Endothelial cell of hepatic sinusoid (primary cell): ENCODE measurements at regions not wholly inside any gene's neighbourhood (a gene's known extent, or its start where the extent isn't known, plus 50 kb on each side); places are given as distances from the start of the nearest gene placed in this dataset.
"Not testable (repeated sequence)": the region's sequence is repeated elsewhere in the genome, so short reads cannot be mapped to it uniquely, and the experiment has no call there.

Source experiments
- in situ Hi-C: cut with HindIII; loops from 2 replicates; pipeline ENCODE4 v1.10.0; 2017; ENCODE audit warnings: low sequenced_read_pairs

GRCh38 chrX:110965409-110966090, 130.4 kb upstream of the PAK3 start:
- in situ Hi-C loops = no loop called here

GRCh38 chrX:110964786-110965185, 131.2 kb upstream of the PAK3 start:
- in situ Hi-C loops = no loop called here

- in situ Hi-C loops = no loop called here
Measured at GRCh38 chrX:110962451-110962850, 133.5 kb upstream of the PAK3 start.

GRCh38 chrX:110955706-110956105, 140.3 kb upstream of the PAK3 start:
- in situ Hi-C loops = no loop called here

GRCh38 chrX:110954428-110955100, 141.4 kb upstream of the PAK3 start:
- in situ Hi-C loops = no loop called here

- in situ Hi-C loops = no loop called here
Measured at GRCh38 chrX:110951472-110952269, 144.3 kb upstream of the PAK3 start.

GRCh38 chrX:110944751-110945675, 149.4 kb upstream of the CHRDL1 start:
- in situ Hi-C loops = no loop called here

GRCh38 chrX:110944311-110944750, 148.7 kb upstream of the CHRDL1 start:
- in situ Hi-C loops = no loop called here

- in situ Hi-C loops = no loop called here
Measured at GRCh38 chrX:110941906-110942305, 146.3 kb upstream of the CHRDL1 start.

GRCh38 chrX:110938977-110939732, 143.5 kb upstream of the CHRDL1 start:
- in situ Hi-C loops = no loop called here

GRCh38 chrX:110924871-110925270, 129.3 kb upstream of the CHRDL1 start:
- in situ Hi-C loops = no loop called here

GRCh38 chrX:110920991-110921390, 125.4 kb upstream of the CHRDL1 start:
- in situ Hi-C loops = no loop called here

GRCh38 chrX:110915570-110915969, 120.0 kb upstream of the CHRDL1 start:
- in situ Hi-C loops = no loop called here

- in situ Hi-C loops = no loop called here
Measured at GRCh38 chrX:110915111-110915510, 119.5 kb upstream of the CHRDL1 start.

GRCh38 chrX:110914281-110914680, 118.7 kb upstream of the CHRDL1 start:
- in situ Hi-C loops = no loop called here

GRCh38 chrX:110904747-110905146, 109.1 kb upstream of the CHRDL1 start:
- in situ Hi-C loops = not testable (repeated sequence)

- in situ Hi-C loops = no loop called here
Measured at GRCh38 chrX:110881971-110882370, 86.4 kb upstream of the CHRDL1 start.

GRCh38 chrX:110877326-110877725, 81.7 kb upstream of the CHRDL1 start:
- in situ Hi-C loops = no loop called here

GRCh38 chrX:110871839-110872238, 76.2 kb upstream of the CHRDL1 start:
- in situ Hi-C loops = no loop called here

- in situ Hi-C loops = no loop called here
Measured at GRCh38 chrX:110866421-110866820, 70.8 kb upstream of the CHRDL1 start.
